A549 (cell line): ENCODE measurements at regions not wholly inside any gene's neighbourhood (a gene's known extent, or its start where the extent isn't known, plus 50 kb on each side); places are given as distances from the start of the nearest gene placed in this dataset.

Experiments used
- ATAC-seq, 2 experiments: fragments of 200-7000 bp in 1 of 2; fragments of >200 bp in 1 of 2; cut with Nextera tagmentation in 1 of 2; cut with Tn5 transposase in 1 of 2; 3 replicates each; pipeline versions ENCODE4 v1.8.0 to v1.9.1; 2018 to 2020; ENCODE audit warnings: mild to moderate bottlenecking in 1 of 2, moderate library complexity in 1 of 2
- CTCF ChIA-PET: fragments of 300-600 bp; sonication (Branson Sonifier 250); formaldehyde crosslinking; extraction: SDS; loops from one replicate; lab custom pipeline; 2021; ENCODE audit warnings: antibody characterized with exemption, inconsistent platforms; lab: Yijun Ruan, JAX
- POLR2A ChIA-PET: fragments of 350-600 bp; formaldehyde crosslinking; extraction: SDS; loops from one replicate; lab custom pipeline; 2021; ENCODE audit warnings: antibody characterized with exemption, inconsistent platforms; lab: Yijun Ruan, JAX
- DNase-seq, 2 experiments: peaks; one replicate each; pipeline versions ENCODE4 v3.0.0 to v3.0.0-alpha.2; 2011 to 2016; ENCODE audit warnings: low read depth in 1 of 2, low spot score in 1 of 2
- FAIRE-seq: peaks from 2 replicates; lab custom pipeline; 2011; peaks lifted over from hg19 to GRCh38; lab: Jason Lieb, UNC
- H3K27ac ChIP-seq, 2 experiments: fragments of >200 bp; sonication (Bioruptor Twin); formaldehyde crosslinking; 3 replicates each; pipeline ENCODE4 v1.5.1; 2016 to 2017
- H3K4me1 ChIP-seq: fragments of >200 bp; sonication (Bioruptor Twin); formaldehyde crosslinking; 3 replicates; pipeline ENCODE4 v1.6.1; 2016
- H3K4me2 ChIP-seq: fragments of >200 bp; sonication (Bioruptor Twin); formaldehyde crosslinking; 3 replicates; pipeline ENCODE4 v1.6.1; 2016
- H3K4me3 ChIP-seq: fragments of >200 bp; sonication (Bioruptor Twin); formaldehyde crosslinking; 3 replicates; pipeline ENCODE4 v1.5.1; 2016
- H3K9me3 ChIP-seq: fragments of >200 bp; sonication (Bioruptor Twin); formaldehyde crosslinking; 3 replicates; pipeline ENCODE4 v1.6.1; 2016
- CEBPB ChIP-seq, 2 experiments: fragments of >200 bp in 1 of 2; sonication (Bioruptor Twin) in 1 of 2; formaldehyde crosslinking in 1 of 2; IDR thresholded peaks; 2 replicates each; pipeline ENCODE4 v1.6.1; 2012 to 2016
- EHF ChIP-seq: fragments of 250-450 bp; sonication (Bioruptor Pico); IDR thresholded peaks from 2 replicates; pipeline ENCODE4 v1.5.0; 2020; ENCODE audit warnings: mild to moderate bottlenecking
- ESRRA ChIP-seq: fragments of 150-350 bp; IDR thresholded peaks from 2 replicates; pipeline ENCODE4 v1.6.1; 2014; ENCODE audit warnings: mild to moderate bottlenecking, low read length, borderline replicate concordance
- FOSL2 ChIP-seq, 2 experiments: fragments of 450-650 bp in 1 of 2; fragments of >200 bp in 1 of 2; sonication (Bioruptor Twin) in 1 of 2; formaldehyde crosslinking; IDR thresholded peaks; 2 replicates each; pipeline versions ENCODE4 v1.5.0 to v1.6.1; 2016 to 2020; ENCODE audit warnings: mild to moderate bottlenecking in 1 of 2, moderate library complexity in 1 of 2
- HEYL ChIP-seq: fragments of 250-450 bp; sonication (Bioruptor Pico); IDR thresholded peaks from 2 replicates; pipeline ENCODE4 v1.8.0; 2021; ENCODE audit warnings: mild to moderate bottlenecking, moderate library complexity
- HOXA7 ChIP-seq: fragments of 250-450 bp; sonication (Bioruptor Pico); IDR thresholded peaks from 2 replicates; pipeline ENCODE4 v1.5.0; 2020; ENCODE audit warnings: mild to moderate bottlenecking, moderate library complexity
- JUN ChIP-seq, 2 experiments: fragments of >200 bp; sonication (Bioruptor Twin); formaldehyde crosslinking; IDR thresholded peaks; 2 replicates in 1 of 2; 3 replicates in 1 of 2; pipeline ENCODE4 v1.6.1; 2016 to 2017
- JUNB ChIP-seq: fragments of >200 bp; sonication (Bioruptor Twin); formaldehyde crosslinking; IDR thresholded peaks from 2 replicates; pipeline ENCODE4 v1.6.1; 2016
- KDM1A ChIP-seq: fragments of 200-600 bp; sonication (generic); IDR thresholded peaks from 2 replicates; pipeline ENCODE4 v1.6.1; 2016; ENCODE audit warnings: low read depth, mild to moderate bottlenecking
- MYC ChIP-seq: IDR thresholded peaks from 2 replicates; pipeline ENCODE4 v1.6.1; 2012; ENCODE audit warnings: mild to moderate bottlenecking, inconsistent platforms, low read length, improper control_type of control experiment, borderline replicate concordance
- NPAS2 ChIP-seq: fragments of 250-450 bp; sonication (Bioruptor Pico); IDR thresholded peaks from 2 replicates; pipeline ENCODE4 v1.8.0; 2022; ENCODE audit warnings: mild to moderate bottlenecking, moderate library complexity, borderline replicate concordance
- NR3C1 ChIP-seq: fragments of >200 bp; sonication (Bioruptor Twin); formaldehyde crosslinking; IDR thresholded peaks from 3 replicates; pipeline ENCODE4 v1.6.1; 2017
- PHF8 ChIP-seq: fragments of 200-600 bp; sonication (generic); IDR thresholded peaks from 2 replicates; pipeline ENCODE4 v1.6.1; 2016; ENCODE audit warnings: low read depth, mild to moderate bottlenecking, antibody characterized with exemption, moderate library complexity, borderline replicate concordance
- POLR2A ChIP-seq: IDR thresholded peaks from 2 replicates; pipeline ENCODE4 v1.6.1; 2012; ENCODE audit warnings: mild to moderate bottlenecking, low read length
- POLR2AphosphoS2 ChIP-seq: conservative IDR thresholded peaks from 2 replicates; pipeline ENCODE4 v1.6.1; 2012; ENCODE audit warnings: low read length, improper control_type of control experiment, inconsistent platforms
- RFX5 ChIP-seq: fragments of 450-650 bp; IDR thresholded peaks from 2 replicates; pipeline ENCODE4 v1.7.1; 2014; ENCODE audit warnings: antibody characterized with exemption, mild to moderate bottlenecking, moderate library complexity
- ZC3H11A ChIP-seq: fragments of 450-650 bp; IDR thresholded peaks from 2 replicates; pipeline ENCODE4 v1.6.1; 2014; ENCODE audit warnings: antibody characterized with exemption, mild to moderate bottlenecking
- WGBS: methylation state at CpG from one replicate; pipeline ENCODE4 v1.1.6; 2017; ENCODE audit errors: missing lambda C conversion rate; 5-methylcytosine and 5-hydroxymethylcytosine counted together
- TF ChIP-seq, protein P1 (sequence below): fragments of 250-450 bp; sonication (Bioruptor Pico); IDR thresholded peaks from 2 replicates; pipeline ENCODE4 v1.5.0; 2021; ENCODE audit warnings: mild to moderate bottlenecking, moderate library complexity, borderline replicate concordance
- TF ChIP-seq, protein P2 (sequence below): fragments of 450-650 bp; IDR thresholded peaks from 2 replicates; pipeline ENCODE4 v1.6.1; 2014; ENCODE audit warnings: antibody characterized with exemption
- TF ChIP-seq, protein P3 (sequence below): IDR thresholded peaks from 2 replicates; pipeline ENCODE4 v1.6.1; 2012; ENCODE audit warnings: low read depth, borderline replicate concordance
- TF ChIP-seq, protein P4 (sequence below): IDR thresholded peaks from 2 replicates; pipeline ENCODE4 v1.6.1; 2012
- TF ChIP-seq, protein P5 (sequence below): fragments of >200 bp; sonication (Bioruptor Twin); formaldehyde crosslinking; IDR thresholded peaks from 2 replicates; pipeline ENCODE4 v1.6.1; 2016
- TF ChIP-seq, protein P6 (sequence below): fragments of >200 bp; sonication (Bioruptor Twin); formaldehyde crosslinking; IDR thresholded peaks from 3 replicates; pipeline ENCODE4 v1.5.1; 2016

DNA sequence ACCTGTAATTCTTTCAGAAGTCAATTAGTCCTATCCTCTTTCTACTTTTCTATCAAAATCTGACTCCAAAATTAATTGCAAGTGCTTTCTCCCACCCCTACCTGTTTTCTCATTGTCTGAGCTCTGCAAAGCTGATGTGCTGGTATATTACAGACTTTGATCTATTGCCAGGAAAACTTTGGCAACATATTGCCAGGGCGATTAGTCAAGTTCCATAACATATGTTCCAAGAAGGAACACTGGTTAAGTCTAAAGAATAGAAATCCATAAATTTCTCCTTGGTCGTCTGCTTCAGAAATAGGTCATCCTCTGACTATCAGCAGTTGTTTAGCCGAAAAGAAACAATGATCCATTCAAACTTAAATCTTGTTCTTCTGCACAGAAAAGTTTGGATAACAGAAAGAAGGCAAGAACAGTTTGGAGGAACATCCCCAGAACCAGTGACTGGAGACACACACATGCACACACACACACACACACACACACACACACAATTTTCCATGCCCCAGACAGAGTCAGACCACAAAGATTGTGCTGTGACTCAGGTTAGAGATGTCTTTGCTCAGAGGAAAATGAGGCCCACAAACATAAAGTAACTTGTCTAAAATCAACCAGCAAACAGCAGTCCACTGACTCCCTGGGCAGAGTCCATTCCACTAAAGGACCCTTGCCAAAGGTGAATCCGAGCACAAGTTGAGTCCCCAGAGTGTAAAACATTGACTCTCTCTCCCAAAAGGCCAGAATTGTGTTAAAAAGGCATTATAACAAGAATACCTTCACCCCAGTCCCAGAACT lies 202.1 kb downstream of the DEPDC1B start:
- DNase-seq = no peak
- Histone ChIP-seq H3K27ac (peak overlapping the region in 1 of 2 experiments; percentile 62; a peak in 3 of 6 replicates), H3K9me3 (0 out of 3 replicates have a peak, but pooled peaks cover 4% of the 10 kb centered on the region), H3K4me3 (no peak overlapping the region), H3K4me1 (peaks cover 46% of the 10 kb centered on the region), H3K4me2 (no peak overlapping the region)
- no peak for FAIRE-seq
- CTCF ChIA-PET = no interaction called here
- TF ChIP-seq EHF (CRISPR knock-in tag) = no peak
- TF ChIP-seq FOSL2 (IDR thresholded peaks at IDR 0.05) = no peak
- no peak for TF ChIP-seq FOSL2 (CRISPR knock-in tag; IDR thresholded peaks at IDR 0.05)
- TF ChIP-seq KDM1A = no peak
- TF ChIP-seq HOXA7 = no peak
- TF ChIP-seq MYC = no peak
- no peak for TF ChIP-seq HEYL (CRISPR knock-in tag)
- WGBS = 69% methylated on average over 4 of the region's 4 CpGs
- no peak for ATAC-seq
- POLR2A ChIA-PET = no interaction called here

DNA sequence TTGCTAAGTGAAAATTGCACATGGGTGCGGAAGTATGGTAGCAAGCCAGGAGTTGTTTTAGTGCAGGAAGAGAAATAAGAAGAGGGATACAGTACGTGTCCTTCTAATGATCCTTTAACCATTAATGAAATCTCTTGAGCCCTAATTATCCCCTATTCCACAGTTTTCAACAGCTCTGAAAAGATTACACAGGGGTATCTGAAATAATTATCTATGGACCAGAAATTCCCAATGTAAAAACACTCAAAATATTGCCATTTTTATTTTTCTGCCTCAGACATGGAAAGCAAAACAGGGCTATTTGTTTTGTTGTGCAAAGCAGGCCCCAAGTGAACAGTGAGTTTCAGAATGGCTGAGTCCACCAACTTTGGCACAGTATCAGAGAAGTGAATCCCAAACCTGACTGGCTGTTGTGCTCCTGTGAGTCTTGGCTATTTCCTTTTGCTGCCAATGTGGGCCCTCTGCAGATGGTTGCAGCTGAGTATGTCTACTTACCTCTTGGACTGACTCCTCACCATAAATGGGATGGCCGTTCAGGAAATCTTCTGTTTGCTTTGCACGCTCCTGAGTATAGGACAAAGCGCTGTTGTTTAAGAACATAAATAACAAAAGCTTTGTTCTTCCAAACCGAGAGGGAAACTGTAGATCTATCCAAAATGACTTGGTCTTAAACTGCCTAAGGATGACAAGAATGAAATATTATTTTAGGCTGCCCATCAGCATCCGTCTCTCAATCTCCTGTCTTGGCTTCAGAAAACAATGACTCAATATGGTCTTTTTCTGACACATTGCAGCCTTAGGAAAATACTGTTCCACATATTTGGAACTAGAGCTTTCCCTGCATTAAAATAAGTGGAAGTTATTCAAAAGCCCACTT lies 204.1 kb downstream of the DEPDC1B start:
- CTCF ChIA-PET = no interaction called here
- Histone ChIP-seq H3K4me3 (no peak overlapping the region), H3K4me2 (peak overlapping the region; percentile 29; the same call in 2 of the 3 replicates), H3K9me3 (no peaks in the 10 kb centered on the region), H3K4me1 (peaks cover 56% of the 10 kb centered on the region), H3K27ac (peak overlapping the region; percentile 79 to 82)
- POLR2A ChIA-PET = no interaction called here
- no peak for TF ChIP-seq ZC3H11A
- no peak for TF ChIP-seq RFX5
- TF ChIP-seq, protein P1, sequence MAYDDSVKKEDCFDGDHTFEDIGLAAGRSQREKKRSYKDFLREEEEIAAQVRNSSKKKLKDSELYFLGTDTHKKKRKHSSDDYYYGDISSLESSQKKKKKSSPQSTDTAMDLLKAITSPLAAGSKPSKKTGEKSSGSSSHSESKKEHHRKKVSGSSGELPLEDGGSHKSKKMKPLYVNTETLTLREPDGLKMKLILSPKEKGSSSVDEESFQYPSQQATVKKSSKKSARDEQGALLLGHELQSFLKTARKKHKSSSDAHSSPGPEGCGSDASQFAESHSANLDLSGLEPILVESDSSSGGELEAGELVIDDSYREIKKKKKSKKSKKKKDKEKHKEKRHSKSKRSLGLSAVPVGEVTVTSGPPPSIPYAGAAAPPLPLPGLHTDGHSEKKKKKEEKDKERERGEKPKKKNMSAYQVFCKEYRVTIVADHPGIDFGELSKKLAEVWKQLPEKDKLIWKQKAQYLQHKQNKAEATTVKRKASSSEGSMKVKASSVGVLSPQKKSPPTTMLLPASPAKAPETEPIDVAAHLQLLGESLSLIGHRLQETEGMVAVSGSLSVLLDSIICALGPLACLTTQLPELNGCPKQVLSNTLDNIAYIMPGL = no peak
- TF ChIP-seq POLR2AphosphoS2 = no peak
- no peak for TF ChIP-seq POLR2A
- TF ChIP-seq, protein P2, sequence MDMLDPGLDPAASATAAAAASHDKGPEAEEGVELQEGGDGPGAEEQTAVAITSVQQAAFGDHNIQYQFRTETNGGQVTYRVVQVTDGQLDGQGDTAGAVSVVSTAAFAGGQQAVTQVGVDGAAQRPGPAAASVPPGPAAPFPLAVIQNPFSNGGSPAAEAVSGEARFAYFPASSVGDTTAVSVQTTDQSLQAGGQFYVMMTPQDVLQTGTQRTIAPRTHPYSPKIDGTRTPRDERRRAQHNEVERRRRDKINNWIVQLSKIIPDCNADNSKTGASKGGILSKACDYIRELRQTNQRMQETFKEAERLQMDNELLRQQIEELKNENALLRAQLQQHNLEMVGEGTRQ = no peak
- no peak for TF ChIP-seq CEBPB (IDR thresholded peaks at IDR 0.05)
- no peak for TF ChIP-seq NR3C1
- TF ChIP-seq, protein P3, sequence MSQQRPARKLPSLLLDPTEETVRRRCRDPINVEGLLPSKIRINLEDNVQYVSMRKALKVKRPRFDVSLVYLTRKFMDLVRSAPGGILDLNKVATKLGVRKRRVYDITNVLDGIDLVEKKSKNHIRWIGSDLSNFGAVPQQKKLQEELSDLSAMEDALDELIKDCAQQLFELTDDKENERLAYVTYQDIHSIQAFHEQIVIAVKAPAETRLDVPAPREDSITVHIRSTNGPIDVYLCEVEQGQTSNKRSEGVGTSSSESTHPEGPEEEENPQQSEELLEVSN = no peak
- TF ChIP-seq EHF (CRISPR knock-in tag) = no peak
- no peak for TF ChIP-seq JUNB
- TF ChIP-seq PHF8 = no peak
- no peak for TF ChIP-seq ESRRA
- TF ChIP-seq, protein P4, sequence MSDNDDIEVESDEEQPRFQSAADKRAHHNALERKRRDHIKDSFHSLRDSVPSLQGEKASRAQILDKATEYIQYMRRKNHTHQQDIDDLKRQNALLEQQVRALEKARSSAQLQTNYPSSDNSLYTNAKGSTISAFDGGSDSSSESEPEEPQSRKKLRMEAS = no peak
- TF ChIP-seq, protein P5, sequence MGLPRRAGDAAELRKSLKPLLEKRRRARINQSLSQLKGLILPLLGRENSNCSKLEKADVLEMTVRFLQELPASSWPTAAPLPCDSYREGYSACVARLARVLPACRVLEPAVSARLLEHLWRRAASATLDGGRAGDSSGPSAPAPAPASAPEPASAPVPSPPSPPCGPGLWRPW = no peak
- TF ChIP-seq, protein P6, sequence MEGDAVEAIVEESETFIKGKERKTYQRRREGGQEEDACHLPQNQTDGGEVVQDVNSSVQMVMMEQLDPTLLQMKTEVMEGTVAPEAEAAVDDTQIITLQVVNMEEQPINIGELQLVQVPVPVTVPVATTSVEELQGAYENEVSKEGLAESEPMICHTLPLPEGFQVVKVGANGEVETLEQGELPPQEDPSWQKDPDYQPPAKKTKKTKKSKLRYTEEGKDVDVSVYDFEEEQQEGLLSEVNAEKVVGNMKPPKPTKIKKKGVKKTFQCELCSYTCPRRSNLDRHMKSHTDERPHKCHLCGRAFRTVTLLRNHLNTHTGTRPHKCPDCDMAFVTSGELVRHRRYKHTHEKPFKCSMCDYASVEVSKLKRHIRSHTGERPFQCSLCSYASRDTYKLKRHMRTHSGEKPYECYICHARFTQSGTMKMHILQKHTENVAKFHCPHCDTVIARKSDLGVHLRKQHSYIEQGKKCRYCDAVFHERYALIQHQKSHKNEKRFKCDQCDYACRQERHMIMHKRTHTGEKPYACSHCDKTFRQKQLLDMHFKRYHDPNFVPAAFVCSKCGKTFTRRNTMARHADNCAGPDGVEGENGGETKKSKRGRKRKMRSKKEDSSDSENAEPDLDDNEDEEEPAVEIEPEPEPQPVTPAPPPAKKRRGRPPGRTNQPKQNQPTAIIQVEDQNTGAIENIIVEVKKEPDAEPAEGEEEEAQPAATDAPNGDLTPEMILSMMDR = no peak
- TF ChIP-seq NPAS2 (CRISPR knock-in tag) = no peak
- TF ChIP-seq JUN (IDR thresholded peaks at IDR 0.05) = no peak
- DNase-seq (no peak), FAIRE-seq (no peak), ATAC-seq (no peak)
- WGBS = 60% methylated on average over 7 of the region's 7 CpGs
